Osteoblast (primary cell): ENCODE measurements at regions not wholly inside any gene's neighbourhood (a gene's known extent, or its start where the extent isn't known, plus 50 kb on each side); places are given as distances from the start of the nearest gene placed in this dataset.

ENCODE experiments used
- DNase-seq: peaks from one replicate; pipeline ENCODE4 v3.0.0; 2011; ENCODE audit warnings: low spot score, mixed read lengths; ENCODE audit not compliant: insufficient read length; ENCODE audit errors: missing footprints
- H2AFZ ChIP-seq: 2 replicates; pipeline ENCODE4 v1.6.0; 2011; ENCODE audit warnings: mild to moderate bottlenecking, low read length
- H3K27ac ChIP-seq: 2 replicates; pipeline ENCODE4 v1.5.1; 2011; ENCODE audit warnings: mild to moderate bottlenecking, low read depth, low read length, moderate library complexity
- H3K27me3 ChIP-seq: 2 replicates; pipeline ENCODE4 v1.6.0; 2012; ENCODE audit warnings: mild to moderate bottlenecking, control low read depth, inconsistent platforms, low read length, moderate library complexity; ENCODE audit not compliant: insufficient read depth
- H3K36me3 ChIP-seq: 2 replicates; pipeline ENCODE4 v1.5.1; 2011; ENCODE audit warnings: mild to moderate bottlenecking, low read length, control low read depth, moderate library complexity; ENCODE audit not compliant: insufficient read depth
- H3K4me1 ChIP-seq: 2 replicates; pipeline ENCODE4 v1.5.1; 2011; ENCODE audit warnings: mild to moderate bottlenecking, low read length, control low read depth, moderate library complexity; ENCODE audit not compliant: insufficient read depth
- H3K4me2 ChIP-seq: 2 replicates; pipeline ENCODE4 v1.6.0; 2011; ENCODE audit warnings: mild to moderate bottlenecking, low read length; ENCODE audit not compliant: insufficient read depth
- H3K4me3 ChIP-seq: fragments of 200-600 bp; sonication (generic); 3 replicates; pipeline ENCODE4 v1.5.1; 2012; ENCODE audit warnings: mild to moderate bottlenecking, low read length, inconsistent platforms; ENCODE audit not compliant: insufficient read depth
- H3K79me2 ChIP-seq: 2 replicates; pipeline ENCODE4 v1.6.0; 2012; ENCODE audit warnings: mild to moderate bottlenecking, low read length, control low read depth, inconsistent platforms; ENCODE audit not compliant: insufficient read depth
- H3K9me3 ChIP-seq: 2 replicates; pipeline ENCODE4 v1.5.1; 2011; ENCODE audit warnings: low read depth, low read length, control low read depth
- H4K20me1 ChIP-seq: 2 replicates; pipeline ENCODE4 v1.6.0; 2012; ENCODE audit warnings: mild to moderate bottlenecking, low read length, control low read depth; ENCODE audit not compliant: insufficient read depth
- TF ChIP-seq, protein P1 (sequence below): IDR thresholded peaks from 2 replicates; pipeline ENCODE4 v1.5.1; 2011; ENCODE audit warnings: mild to moderate bottlenecking, low read depth, low read length, moderate library complexity; ENCODE audit errors: extremely low read depth

DNA sequence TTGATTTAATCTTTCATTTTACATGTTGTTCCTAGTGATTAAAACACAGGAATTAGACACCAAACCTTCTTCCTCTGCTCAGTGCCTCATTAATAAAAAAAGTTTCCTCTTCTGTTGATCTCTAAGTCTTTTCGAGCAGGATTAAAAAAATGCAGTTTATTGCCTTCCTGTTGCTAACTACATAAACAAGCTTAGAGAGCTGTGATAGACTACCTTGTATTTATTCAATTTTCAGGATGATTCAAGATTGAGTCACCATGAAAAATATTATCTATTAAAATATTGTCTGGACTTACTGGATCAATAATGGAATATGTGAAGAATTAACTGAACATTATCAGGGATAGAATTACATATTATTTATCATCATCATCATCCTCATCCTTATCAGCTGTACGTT is 1089.6 kb upstream of the CNTNAP5 start:
- DNase-seq: no peak
- TF ChIP-seq, protein P1, sequence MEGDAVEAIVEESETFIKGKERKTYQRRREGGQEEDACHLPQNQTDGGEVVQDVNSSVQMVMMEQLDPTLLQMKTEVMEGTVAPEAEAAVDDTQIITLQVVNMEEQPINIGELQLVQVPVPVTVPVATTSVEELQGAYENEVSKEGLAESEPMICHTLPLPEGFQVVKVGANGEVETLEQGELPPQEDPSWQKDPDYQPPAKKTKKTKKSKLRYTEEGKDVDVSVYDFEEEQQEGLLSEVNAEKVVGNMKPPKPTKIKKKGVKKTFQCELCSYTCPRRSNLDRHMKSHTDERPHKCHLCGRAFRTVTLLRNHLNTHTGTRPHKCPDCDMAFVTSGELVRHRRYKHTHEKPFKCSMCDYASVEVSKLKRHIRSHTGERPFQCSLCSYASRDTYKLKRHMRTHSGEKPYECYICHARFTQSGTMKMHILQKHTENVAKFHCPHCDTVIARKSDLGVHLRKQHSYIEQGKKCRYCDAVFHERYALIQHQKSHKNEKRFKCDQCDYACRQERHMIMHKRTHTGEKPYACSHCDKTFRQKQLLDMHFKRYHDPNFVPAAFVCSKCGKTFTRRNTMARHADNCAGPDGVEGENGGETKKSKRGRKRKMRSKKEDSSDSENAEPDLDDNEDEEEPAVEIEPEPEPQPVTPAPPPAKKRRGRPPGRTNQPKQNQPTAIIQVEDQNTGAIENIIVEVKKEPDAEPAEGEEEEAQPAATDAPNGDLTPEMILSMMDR: no peak
- no peak overlapping the region for H3K4me2 ChIP-seq

DNA sequence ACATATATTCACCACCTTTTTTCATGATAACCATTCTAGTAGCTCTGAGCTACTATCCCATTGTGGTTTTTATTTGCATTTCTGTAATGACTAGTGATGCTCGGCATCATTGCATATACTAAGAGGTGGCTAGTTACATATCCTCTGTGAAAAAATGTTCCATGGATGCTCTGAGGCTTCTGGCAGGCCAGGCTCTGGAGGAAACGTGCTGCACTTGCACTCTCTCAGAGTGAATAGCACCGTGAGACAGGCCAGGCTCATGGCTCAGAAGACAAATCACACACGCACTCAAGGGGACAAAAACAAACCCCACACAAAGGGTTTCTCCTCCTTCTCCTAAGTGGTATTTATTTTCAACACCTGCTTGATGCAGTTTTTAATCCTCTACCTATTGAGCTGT is 1085.3 kb upstream of the CNTNAP5 start:
- H3K4me1 ChIP-seq: no peaks in the 10 kb centered on the region
- no peaks in the 10 kb centered on the region for H3K79me2 ChIP-seq
- H4K20me1 ChIP-seq: no peaks in the 10 kb centered on the region
- H3K9me3 ChIP-seq: no peaks in the 10 kb centered on the region
- no peak overlapping the region for H3K4me2 ChIP-seq
- TF ChIP-seq, protein P1: no peak
- DNase-seq: no peak
- H2AFZ ChIP-seq: no peak overlapping the region
- H3K4me3 ChIP-seq: no peak overlapping the region
- no peaks in the 10 kb centered on the region for H3K36me3 ChIP-seq
- H3K27me3 ChIP-seq: no peaks in the 10 kb centered on the region
- no peak overlapping the region for H3K27ac ChIP-seq

More for the DNA sequence above, 1089.6 kb upstream of the CNTNAP5 start:
- H3K36me3 ChIP-seq: no peaks in the 10 kb centered on the region
- no peaks in the 10 kb centered on the region for H4K20me1 ChIP-seq
- H3K27me3 ChIP-seq: no peaks in the 10 kb centered on the region
- no peak overlapping the region for H2AFZ ChIP-seq
- H3K9me3 ChIP-seq: no peaks in the 10 kb centered on the region
- no peaks in the 10 kb centered on the region for H3K79me2 ChIP-seq
- H3K4me3 ChIP-seq: no peak overlapping the region
- H3K27ac ChIP-seq: no peak overlapping the region
- no peaks in the 10 kb centered on the region for H3K4me1 ChIP-seq

DNA sequence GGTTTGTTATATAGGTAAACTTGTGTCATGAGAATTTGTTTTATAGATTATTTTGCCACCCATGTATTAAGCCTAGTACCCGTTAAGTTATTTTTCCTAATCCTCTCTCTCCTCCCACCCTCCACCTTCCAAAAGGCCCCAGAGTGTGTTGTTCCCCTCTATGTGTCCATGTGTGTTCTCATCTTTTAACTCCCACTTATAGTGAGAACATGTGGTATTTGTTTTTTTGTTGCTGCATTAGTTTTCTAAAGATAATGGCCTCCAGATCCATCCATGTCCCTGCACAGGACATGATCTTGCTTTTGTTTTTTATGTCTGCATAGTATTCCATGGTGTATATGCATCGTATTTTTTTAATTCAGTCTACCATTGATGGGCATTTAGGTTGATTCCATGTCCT is 1075.6 kb upstream of the CNTNAP5 start:
- DNase-seq: no peak
- H3K9me3 ChIP-seq: no peaks in the 10 kb centered on the region

DNA sequence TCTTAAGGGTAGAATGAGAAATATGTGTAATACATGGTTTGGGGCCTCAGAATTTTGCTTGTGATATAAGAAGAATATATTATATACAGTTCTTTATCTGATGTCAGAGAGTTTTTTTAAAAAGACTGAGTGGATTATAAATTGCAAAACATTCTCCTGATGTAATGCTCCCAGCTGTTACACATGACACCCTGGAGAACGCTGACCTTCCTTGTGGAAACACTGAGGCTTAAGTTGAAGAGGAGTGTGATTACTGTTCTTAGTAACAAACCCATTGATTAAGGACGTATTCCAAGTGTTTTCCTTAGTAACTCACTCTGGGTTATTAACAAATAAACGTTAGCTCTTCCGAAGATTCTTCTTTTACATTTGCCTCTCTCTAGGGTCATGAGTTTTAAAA is 1069.3 kb upstream of the CNTNAP5 start:
- TF ChIP-seq, protein P1: no peak
- Histone ChIP-seq H3K4me3 (no peak overlapping the region), H3K9me3 (no peaks in the 10 kb centered on the region), H3K27ac (no peak overlapping the region), H2AFZ (no peak overlapping the region), H3K36me3 (no peaks in the 10 kb centered on the region), H3K27me3 (no peaks in the 10 kb centered on the region), H4K20me1 (no peaks in the 10 kb centered on the region), H3K4me2 (no peak overlapping the region), H3K4me1 (no peaks in the 10 kb centered on the region), H3K79me2 (no peaks in the 10 kb centered on the region)
- no peak for DNase-seq

More for the DNA sequence above, 1075.6 kb upstream of the CNTNAP5 start:
- no peak overlapping the region for H2AFZ ChIP-seq
- no peaks in the 10 kb centered on the region for H3K27me3 ChIP-seq
- no peak overlapping the region for H3K27ac ChIP-seq
- no peak overlapping the region for H3K4me3 ChIP-seq
- TF ChIP-seq, protein P1: no peak
- H3K4me2 ChIP-seq: no peak overlapping the region
- no peaks in the 10 kb centered on the region for H4K20me1 ChIP-seq
- H3K4me1 ChIP-seq: no peaks in the 10 kb centered on the region
- no peaks in the 10 kb centered on the region for H3K36me3 ChIP-seq
- H3K79me2 ChIP-seq: no peaks in the 10 kb centered on the region
